ENCODE measurements at regions not wholly inside any gene's neighbourhood (a gene's known extent, or its start where the extent isn't known, plus 50 kb on each side); places are given as distances from the start of the nearest gene placed in this dataset.

DNA sequence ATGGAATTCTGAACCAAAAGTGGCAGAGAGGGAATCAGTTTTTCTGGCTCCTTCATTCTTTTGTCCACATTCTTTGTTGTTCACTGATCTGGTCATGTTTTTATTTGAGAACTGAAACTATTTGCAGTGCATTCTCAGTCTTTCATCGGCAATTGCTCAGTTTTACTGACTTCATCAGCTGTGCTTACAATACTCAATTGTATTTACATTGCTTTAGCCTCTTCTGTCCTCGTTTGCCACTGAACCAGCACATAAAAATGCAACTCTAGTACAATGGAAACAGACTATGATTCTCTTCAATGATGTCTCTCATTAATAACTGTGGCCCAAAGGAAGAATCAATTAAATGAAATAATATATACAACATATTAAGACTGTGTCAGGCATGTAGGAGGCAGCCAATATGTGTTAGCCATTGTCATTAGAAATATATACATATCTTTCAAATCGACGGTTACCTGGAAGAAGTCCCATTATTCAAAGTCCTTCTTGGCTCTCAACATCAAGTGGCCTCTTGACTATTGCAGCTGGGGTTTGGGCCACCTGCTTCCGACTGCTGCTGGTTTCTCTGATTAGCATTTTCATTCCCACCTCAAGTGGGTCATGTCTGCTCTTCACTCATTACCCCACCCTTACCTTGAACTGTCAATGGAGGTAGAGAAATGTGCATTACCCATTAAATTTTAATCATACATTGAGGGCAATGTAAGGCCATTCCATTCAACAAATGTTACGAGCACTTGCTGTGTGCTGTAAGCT, 600.1 kb downstream of the INSC start:
- TF ChIP-seq, protein P1, sequence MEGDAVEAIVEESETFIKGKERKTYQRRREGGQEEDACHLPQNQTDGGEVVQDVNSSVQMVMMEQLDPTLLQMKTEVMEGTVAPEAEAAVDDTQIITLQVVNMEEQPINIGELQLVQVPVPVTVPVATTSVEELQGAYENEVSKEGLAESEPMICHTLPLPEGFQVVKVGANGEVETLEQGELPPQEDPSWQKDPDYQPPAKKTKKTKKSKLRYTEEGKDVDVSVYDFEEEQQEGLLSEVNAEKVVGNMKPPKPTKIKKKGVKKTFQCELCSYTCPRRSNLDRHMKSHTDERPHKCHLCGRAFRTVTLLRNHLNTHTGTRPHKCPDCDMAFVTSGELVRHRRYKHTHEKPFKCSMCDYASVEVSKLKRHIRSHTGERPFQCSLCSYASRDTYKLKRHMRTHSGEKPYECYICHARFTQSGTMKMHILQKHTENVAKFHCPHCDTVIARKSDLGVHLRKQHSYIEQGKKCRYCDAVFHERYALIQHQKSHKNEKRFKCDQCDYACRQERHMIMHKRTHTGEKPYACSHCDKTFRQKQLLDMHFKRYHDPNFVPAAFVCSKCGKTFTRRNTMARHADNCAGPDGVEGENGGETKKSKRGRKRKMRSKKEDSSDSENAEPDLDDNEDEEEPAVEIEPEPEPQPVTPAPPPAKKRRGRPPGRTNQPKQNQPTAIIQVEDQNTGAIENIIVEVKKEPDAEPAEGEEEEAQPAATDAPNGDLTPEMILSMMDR (IDR thresholded peaks at IDR 0.05; ENCODE audit: low read depth, low read length) = no peak
- no peak for TF ChIP-seq EZH2phosphoT487 (IDR thresholded peaks at IDR 0.05; ENCODE audit: low read depth)
